ENCODE measurements at regions not wholly inside any gene's neighbourhood (a gene's known extent, or its start where the extent isn't known, plus 50 kb on each side); places are given as distances from the start of the nearest gene placed in this dataset.

- TF ChIP-seq SMC3 (IDR thresholded peaks at IDR 0.05; ENCODE audit: low read depth, low read length): no peak
- TF ChIP-seq, protein P1, sequence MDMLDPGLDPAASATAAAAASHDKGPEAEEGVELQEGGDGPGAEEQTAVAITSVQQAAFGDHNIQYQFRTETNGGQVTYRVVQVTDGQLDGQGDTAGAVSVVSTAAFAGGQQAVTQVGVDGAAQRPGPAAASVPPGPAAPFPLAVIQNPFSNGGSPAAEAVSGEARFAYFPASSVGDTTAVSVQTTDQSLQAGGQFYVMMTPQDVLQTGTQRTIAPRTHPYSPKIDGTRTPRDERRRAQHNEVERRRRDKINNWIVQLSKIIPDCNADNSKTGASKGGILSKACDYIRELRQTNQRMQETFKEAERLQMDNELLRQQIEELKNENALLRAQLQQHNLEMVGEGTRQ (IDR thresholded peaks at IDR 0.05; ENCODE audit: borderline replicate concordance, low read depth, low read length): no peak
- TF ChIP-seq, protein P2, sequence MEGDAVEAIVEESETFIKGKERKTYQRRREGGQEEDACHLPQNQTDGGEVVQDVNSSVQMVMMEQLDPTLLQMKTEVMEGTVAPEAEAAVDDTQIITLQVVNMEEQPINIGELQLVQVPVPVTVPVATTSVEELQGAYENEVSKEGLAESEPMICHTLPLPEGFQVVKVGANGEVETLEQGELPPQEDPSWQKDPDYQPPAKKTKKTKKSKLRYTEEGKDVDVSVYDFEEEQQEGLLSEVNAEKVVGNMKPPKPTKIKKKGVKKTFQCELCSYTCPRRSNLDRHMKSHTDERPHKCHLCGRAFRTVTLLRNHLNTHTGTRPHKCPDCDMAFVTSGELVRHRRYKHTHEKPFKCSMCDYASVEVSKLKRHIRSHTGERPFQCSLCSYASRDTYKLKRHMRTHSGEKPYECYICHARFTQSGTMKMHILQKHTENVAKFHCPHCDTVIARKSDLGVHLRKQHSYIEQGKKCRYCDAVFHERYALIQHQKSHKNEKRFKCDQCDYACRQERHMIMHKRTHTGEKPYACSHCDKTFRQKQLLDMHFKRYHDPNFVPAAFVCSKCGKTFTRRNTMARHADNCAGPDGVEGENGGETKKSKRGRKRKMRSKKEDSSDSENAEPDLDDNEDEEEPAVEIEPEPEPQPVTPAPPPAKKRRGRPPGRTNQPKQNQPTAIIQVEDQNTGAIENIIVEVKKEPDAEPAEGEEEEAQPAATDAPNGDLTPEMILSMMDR (IDR thresholded peaks at IDR 0.05): no peak
- TF ChIP-seq, protein P3, sequence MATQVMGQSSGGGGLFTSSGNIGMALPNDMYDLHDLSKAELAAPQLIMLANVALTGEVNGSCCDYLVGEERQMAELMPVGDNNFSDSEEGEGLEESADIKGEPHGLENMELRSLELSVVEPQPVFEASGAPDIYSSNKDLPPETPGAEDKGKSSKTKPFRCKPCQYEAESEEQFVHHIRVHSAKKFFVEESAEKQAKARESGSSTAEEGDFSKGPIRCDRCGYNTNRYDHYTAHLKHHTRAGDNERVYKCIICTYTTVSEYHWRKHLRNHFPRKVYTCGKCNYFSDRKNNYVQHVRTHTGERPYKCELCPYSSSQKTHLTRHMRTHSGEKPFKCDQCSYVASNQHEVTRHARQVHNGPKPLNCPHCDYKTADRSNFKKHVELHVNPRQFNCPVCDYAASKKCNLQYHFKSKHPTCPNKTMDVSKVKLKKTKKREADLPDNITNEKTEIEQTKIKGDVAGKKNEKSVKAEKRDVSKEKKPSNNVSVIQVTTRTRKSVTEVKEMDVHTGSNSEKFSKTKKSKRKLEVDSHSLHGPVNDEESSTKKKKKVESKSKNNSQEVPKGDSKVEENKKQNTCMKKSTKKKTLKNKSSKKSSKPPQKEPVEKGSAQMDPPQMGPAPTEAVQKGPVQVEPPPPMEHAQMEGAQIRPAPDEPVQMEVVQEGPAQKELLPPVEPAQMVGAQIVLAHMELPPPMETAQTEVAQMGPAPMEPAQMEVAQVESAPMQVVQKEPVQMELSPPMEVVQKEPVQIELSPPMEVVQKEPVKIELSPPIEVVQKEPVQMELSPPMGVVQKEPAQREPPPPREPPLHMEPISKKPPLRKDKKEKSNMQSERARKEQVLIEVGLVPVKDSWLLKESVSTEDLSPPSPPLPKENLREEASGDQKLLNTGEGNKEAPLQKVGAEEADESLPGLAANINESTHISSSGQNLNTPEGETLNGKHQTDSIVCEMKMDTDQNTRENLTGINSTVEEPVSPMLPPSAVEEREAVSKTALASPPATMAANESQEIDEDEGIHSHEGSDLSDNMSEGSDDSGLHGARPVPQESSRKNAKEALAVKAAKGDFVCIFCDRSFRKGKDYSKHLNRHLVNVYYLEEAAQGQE (IDR thresholded peaks at IDR 0.05; ENCODE audit: low read depth, low read length): no peak
- no peak for TF ChIP-seq SIN3A (IDR thresholded peaks at IDR 0.05; ENCODE audit: borderline replicate concordance, low read depth, low read length)
- no peak for TF ChIP-seq MXI1 (IDR thresholded peaks at IDR 0.05; ENCODE audit: low read depth, low read length)
- TF ChIP-seq YY1 (IDR thresholded peaks at IDR 0.05; ENCODE audit: low read depth): no peak
- no peak for TF ChIP-seq POLR2AphosphoS5 (IDR thresholded peaks at IDR 0.05; ENCODE audit: low read depth, low read length)
- TF ChIP-seq EZH2phosphoT487 (IDR thresholded peaks at IDR 0.05; ENCODE audit: borderline replicate concordance, low read depth): no peak
- no peak for TF ChIP-seq RCOR1 (IDR thresholded peaks at IDR 0.05; ENCODE audit: low read length)
- TF ChIP-seq FOXM1 (IDR thresholded peaks at IDR 0.05; ENCODE audit: low read depth): no peak
- TF ChIP-seq, protein P4, sequence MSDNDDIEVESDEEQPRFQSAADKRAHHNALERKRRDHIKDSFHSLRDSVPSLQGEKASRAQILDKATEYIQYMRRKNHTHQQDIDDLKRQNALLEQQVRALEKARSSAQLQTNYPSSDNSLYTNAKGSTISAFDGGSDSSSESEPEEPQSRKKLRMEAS (IDR thresholded peaks at IDR 0.05; ENCODE audit: low read depth): no peak
- no peak for TF ChIP-seq ZBTB33 (IDR thresholded peaks at IDR 0.05; ENCODE audit: borderline replicate concordance, low read depth)
Measured at GRCh38 chr4:37533286-37534033, 152.7 kb downstream of the RELL1 start.

All from SK-N-SH (cell line).